Thyroid gland (tissue), 4 donors: ENCODE measurements at regions not wholly inside any gene's neighbourhood (a gene's known extent, or its start where the extent isn't known, plus 50 kb on each side); places are given as distances from the start of the nearest gene placed in this dataset.

Experiments
- POLR2A ChIP-seq, 2 donors: fragments of 450-650 bp; IDR thresholded peaks; one replicate each; pipeline ENCODE4 v1.6.1; 2017; ENCODE audit warnings: antibody characterized with exemption in 2 of 2, mild to moderate bottlenecking in 2 of 2, moderate library complexity in 1 of 2
- TF ChIP-seq, protein P1 (sequence below), 6 experiments: fragments of 200-600 bp in 3 of 6; fragments of 450-650 bp in 3 of 6; sonication (generic) in 3 of 6; IDR thresholded peaks; one replicate each; pipeline ENCODE4 v1.5.1; 2016 to 2019; ENCODE audit warnings: antibody characterized with exemption in 6 of 6, mild to moderate bottlenecking in 2 of 6, inconsistent platforms in 1 of 6, moderate library complexity in 1 of 6

DNA sequence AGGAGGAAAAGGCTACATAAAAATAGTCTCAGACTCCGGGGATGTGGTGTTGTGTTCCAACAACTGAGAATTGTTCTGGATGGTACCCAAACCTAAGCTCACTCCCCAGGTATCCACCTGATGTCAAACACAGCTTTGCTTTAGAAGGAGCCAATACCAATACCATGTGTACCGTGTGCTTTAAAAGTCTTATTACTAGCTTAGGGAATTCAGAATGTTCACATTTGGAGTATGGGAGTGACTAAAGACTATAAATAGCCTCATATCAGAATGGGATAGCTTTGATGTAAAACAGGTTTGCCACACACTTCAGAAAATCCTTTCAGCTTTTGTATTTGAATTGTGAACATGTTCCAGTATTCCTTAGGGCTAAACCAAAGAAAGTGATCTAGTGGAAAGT lies 248.7 kb upstream of the ARHGAP42 start:
- TF ChIP-seq, protein P1, sequence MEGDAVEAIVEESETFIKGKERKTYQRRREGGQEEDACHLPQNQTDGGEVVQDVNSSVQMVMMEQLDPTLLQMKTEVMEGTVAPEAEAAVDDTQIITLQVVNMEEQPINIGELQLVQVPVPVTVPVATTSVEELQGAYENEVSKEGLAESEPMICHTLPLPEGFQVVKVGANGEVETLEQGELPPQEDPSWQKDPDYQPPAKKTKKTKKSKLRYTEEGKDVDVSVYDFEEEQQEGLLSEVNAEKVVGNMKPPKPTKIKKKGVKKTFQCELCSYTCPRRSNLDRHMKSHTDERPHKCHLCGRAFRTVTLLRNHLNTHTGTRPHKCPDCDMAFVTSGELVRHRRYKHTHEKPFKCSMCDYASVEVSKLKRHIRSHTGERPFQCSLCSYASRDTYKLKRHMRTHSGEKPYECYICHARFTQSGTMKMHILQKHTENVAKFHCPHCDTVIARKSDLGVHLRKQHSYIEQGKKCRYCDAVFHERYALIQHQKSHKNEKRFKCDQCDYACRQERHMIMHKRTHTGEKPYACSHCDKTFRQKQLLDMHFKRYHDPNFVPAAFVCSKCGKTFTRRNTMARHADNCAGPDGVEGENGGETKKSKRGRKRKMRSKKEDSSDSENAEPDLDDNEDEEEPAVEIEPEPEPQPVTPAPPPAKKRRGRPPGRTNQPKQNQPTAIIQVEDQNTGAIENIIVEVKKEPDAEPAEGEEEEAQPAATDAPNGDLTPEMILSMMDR (IDR thresholded peaks at IDR 0.05), result no peak
- no peak for TF ChIP-seq POLR2A (IDR thresholded peaks at IDR 0.05)
